ENCODE measurements at regions not wholly inside any gene's neighbourhood (a gene's known extent, or its start where the extent isn't known, plus 50 kb on each side); places are given as distances from the start of the nearest gene placed in this dataset.

- no peak overlapping the region for H3K9ac ChIP-seq (ENCODE audit: low read length)
- H3K4me1 ChIP-seq (ENCODE audit: control insufficient read depth, insufficient read depth, low read length) = no peaks in the 10 kb centered on the region
- H3K4me3 ChIP-seq (ENCODE audit: low read depth, low read length) = no peak overlapping the region
- no peaks in the 10 kb centered on the region for H3K9me3 ChIP-seq (ENCODE audit: control insufficient read depth, insufficient read depth, low read depth, low read length)
- no peaks in the 10 kb centered on the region for H3K27me3 ChIP-seq (ENCODE audit: control insufficient read depth, insufficient read depth, low read length)
- H3K27ac ChIP-seq (ENCODE audit: low read depth, low read length) = no peak overlapping the region
- H3K36me3 ChIP-seq (ENCODE audit: control insufficient read depth, insufficient read depth, low read length) = no peaks in the 10 kb centered on the region
Measured at GRCh38 chr12:97005174-97005573, 98.1 kb downstream of the NEDD1 start.

- no peak overlapping the region for H3K27ac ChIP-seq (ENCODE audit: low read depth, low read length)
- no peak overlapping the region for H3K9ac ChIP-seq (ENCODE audit: low read length)
- H3K9me3 ChIP-seq (ENCODE audit: control insufficient read depth, insufficient read depth, low read depth, low read length) = no peaks in the 10 kb centered on the region
- no peaks in the 10 kb centered on the region for H3K27me3 ChIP-seq (ENCODE audit: control insufficient read depth, insufficient read depth, low read length)
- H3K4me1 ChIP-seq (ENCODE audit: control insufficient read depth, insufficient read depth, low read length) = no peaks in the 10 kb centered on the region
- H3K36me3 ChIP-seq (ENCODE audit: control insufficient read depth, insufficient read depth, low read length) = no peaks in the 10 kb centered on the region
- H3K4me3 ChIP-seq (ENCODE audit: low read depth, low read length) = no peak overlapping the region
Measured at GRCh38 chr12:97005646-97006045, 98.6 kb downstream of the NEDD1 start.

- no peaks in the 10 kb centered on the region for H3K9me3 ChIP-seq (ENCODE audit: control insufficient read depth, insufficient read depth, low read depth, low read length)
- no peaks in the 10 kb centered on the region for H3K4me1 ChIP-seq (ENCODE audit: control insufficient read depth, insufficient read depth, low read length)
- H3K4me3 ChIP-seq (ENCODE audit: low read depth, low read length) = no peak overlapping the region
- no peaks in the 10 kb centered on the region for H3K27me3 ChIP-seq (ENCODE audit: control insufficient read depth, insufficient read depth, low read length)
- H3K27ac ChIP-seq (ENCODE audit: low read depth, low read length) = no peak overlapping the region
- H3K36me3 ChIP-seq (ENCODE audit: control insufficient read depth, insufficient read depth, low read length) = no peaks in the 10 kb centered on the region
- H3K9ac ChIP-seq (ENCODE audit: low read length) = no peak overlapping the region
Measured at GRCh38 chr12:97006585-97006984, 99.5 kb downstream of the NEDD1 start.

- H3K4me1 ChIP-seq (ENCODE audit: control insufficient read depth, insufficient read depth, low read length) = no peaks in the 10 kb centered on the region
- H3K27me3 ChIP-seq (ENCODE audit: control insufficient read depth, insufficient read depth, low read length) = no peaks in the 10 kb centered on the region
- peaks cover 12% of the 10 kb centered on the region; the same call in 1 of the 2 replicates for H3K9me3 ChIP-seq (ENCODE audit: control insufficient read depth, insufficient read depth, low read depth, low read length)
- no peak overlapping the region for H3K9ac ChIP-seq (ENCODE audit: low read length)
- H3K4me3 ChIP-seq (ENCODE audit: low read depth, low read length) = no peak overlapping the region
- H3K36me3 ChIP-seq (ENCODE audit: control insufficient read depth, insufficient read depth, low read length) = no peaks in the 10 kb centered on the region
- H3K27ac ChIP-seq (ENCODE audit: low read depth, low read length) = no peak overlapping the region
Measured at GRCh38 chr12:97016163-97016562, 109.1 kb downstream of the NEDD1 start.

- Histone ChIP-seq H3K27ac (ENCODE audit: low read depth, low read length) (no peak overlapping the region), H3K9me3 (ENCODE audit: control insufficient read depth, insufficient read depth, low read depth, low read length) (peaks cover 8% of the 10 kb centered on the region; the same call in 1 of the 2 replicates), H3K27me3 (ENCODE audit: control insufficient read depth, insufficient read depth, low read length) (no peaks in the 10 kb centered on the region), H3K4me1 (ENCODE audit: control insufficient read depth, insufficient read depth, low read length) (no peaks in the 10 kb centered on the region), H3K4me3 (ENCODE audit: low read depth, low read length) (no peak overlapping the region), H3K9ac (ENCODE audit: low read length) (no peak overlapping the region), H3K36me3 (ENCODE audit: control insufficient read depth, insufficient read depth, low read length) (no peaks in the 10 kb centered on the region)
Measured at GRCh38 chr12:97017213-97017612, 110.2 kb downstream of the NEDD1 start.

- no peaks in the 10 kb centered on the region for H3K9me3 ChIP-seq (ENCODE audit: control insufficient read depth, insufficient read depth, low read depth, low read length)
- peaks cover 7% of the 10 kb centered on the region; the same call in 1 of the 2 replicates for H3K4me1 ChIP-seq (ENCODE audit: control insufficient read depth, insufficient read depth, low read length)
- no peak overlapping the region for H3K4me3 ChIP-seq (ENCODE audit: low read depth, low read length)
- no peaks in the 10 kb centered on the region for H3K27me3 ChIP-seq (ENCODE audit: control insufficient read depth, insufficient read depth, low read length)
- no peaks in the 10 kb centered on the region for H3K36me3 ChIP-seq (ENCODE audit: control insufficient read depth, insufficient read depth, low read length)
- no peak overlapping the region for H3K27ac ChIP-seq (ENCODE audit: low read depth, low read length)
- no peak overlapping the region for H3K9ac ChIP-seq (ENCODE audit: low read length)
Measured at GRCh38 chr12:97022536-97023230, 115.6 kb downstream of the NEDD1 start.

GRCh38 chr12:97024393-97024792 lies 117.3 kb downstream of the NEDD1 start:
- no peaks in the 10 kb centered on the region for H3K9me3 ChIP-seq (ENCODE audit: control insufficient read depth, insufficient read depth, low read depth, low read length)
- peaks cover 7% of the 10 kb centered on the region; the same call in 1 of the 2 replicates for H3K4me1 ChIP-seq (ENCODE audit: control insufficient read depth, insufficient read depth, low read length)
- H3K27ac ChIP-seq (ENCODE audit: low read depth, low read length) = no peak overlapping the region
- no peak overlapping the region for H3K9ac ChIP-seq (ENCODE audit: low read length)
- H3K4me3 ChIP-seq (ENCODE audit: low read depth, low read length) = no peak overlapping the region
- H3K27me3 ChIP-seq (ENCODE audit: control insufficient read depth, insufficient read depth, low read length) = no peaks in the 10 kb centered on the region
- no peaks in the 10 kb centered on the region for H3K36me3 ChIP-seq (ENCODE audit: control insufficient read depth, insufficient read depth, low read length)

- Histone ChIP-seq H3K9me3 (ENCODE audit: control insufficient read depth, insufficient read depth, low read depth, low read length) (peaks cover 9% of the 10 kb centered on the region), H3K27me3 (ENCODE audit: control insufficient read depth, insufficient read depth, low read length) (no peaks in the 10 kb centered on the region)
Measured at GRCh38 chr12:97026901-97027300, 119.8 kb downstream of the NEDD1 start.

GRCh38 chr12:97027482-97027881 lies 120.4 kb downstream of the NEDD1 start:
- Histone ChIP-seq H3K4me3 (ENCODE audit: low read depth, low read length) (no peak overlapping the region), H3K4me1 (ENCODE audit: control insufficient read depth, insufficient read depth, low read length) (peaks cover 7% of the 10 kb centered on the region; the same call in 1 of the 2 replicates), H3K9me3 (ENCODE audit: control insufficient read depth, insufficient read depth, low read depth, low read length) (peaks cover 9% of the 10 kb centered on the region), H3K27ac (ENCODE audit: low read depth, low read length) (no peak overlapping the region), H3K36me3 (ENCODE audit: control insufficient read depth, insufficient read depth, low read length) (no peaks in the 10 kb centered on the region), H3K9ac (ENCODE audit: low read length) (no peak overlapping the region), H3K27me3 (ENCODE audit: control insufficient read depth, insufficient read depth, low read length) (no peaks in the 10 kb centered on the region)

More at GRCh38 chr12:97026901-97027300, 119.8 kb downstream of the NEDD1 start:
- H3K4me3 ChIP-seq (ENCODE audit: low read depth, low read length) = no peak overlapping the region
- no peak overlapping the region for H3K27ac ChIP-seq (ENCODE audit: low read depth, low read length)
- no peaks in the 10 kb centered on the region for H3K36me3 ChIP-seq (ENCODE audit: control insufficient read depth, insufficient read depth, low read length)
- H3K4me1 ChIP-seq (ENCODE audit: control insufficient read depth, insufficient read depth, low read length) = peaks cover 7% of the 10 kb centered on the region; the same call in 1 of the 2 replicates
- H3K9ac ChIP-seq (ENCODE audit: low read length) = no peak overlapping the region

- H3K9me3 ChIP-seq (ENCODE audit: control insufficient read depth, insufficient read depth, low read depth, low read length) = no peaks in the 10 kb centered on the region
- H3K4me3 ChIP-seq (ENCODE audit: low read depth, low read length) = no peak overlapping the region
- H3K9ac ChIP-seq (ENCODE audit: low read length) = no peak overlapping the region
- H3K27ac ChIP-seq (ENCODE audit: low read depth, low read length) = no peak overlapping the region
- no peaks in the 10 kb centered on the region for H3K36me3 ChIP-seq (ENCODE audit: control insufficient read depth, insufficient read depth, low read length)
- no peaks in the 10 kb centered on the region for H3K27me3 ChIP-seq (ENCODE audit: control insufficient read depth, insufficient read depth, low read length)
- H3K4me1 ChIP-seq (ENCODE audit: control insufficient read depth, insufficient read depth, low read length) = no peaks in the 10 kb centered on the region
Measured at GRCh38 chr12:97038131-97038530, 131.1 kb downstream of the NEDD1 start.

- no peaks in the 10 kb centered on the region for H3K36me3 ChIP-seq (ENCODE audit: control insufficient read depth, insufficient read depth, low read length)
- no peaks in the 10 kb centered on the region for H3K9me3 ChIP-seq (ENCODE audit: control insufficient read depth, insufficient read depth, low read depth, low read length)
- no peak overlapping the region for H3K4me3 ChIP-seq (ENCODE audit: low read depth, low read length)
- H3K4me1 ChIP-seq (ENCODE audit: control insufficient read depth, insufficient read depth, low read length) = no peaks in the 10 kb centered on the region
- no peak overlapping the region for H3K27ac ChIP-seq (ENCODE audit: low read depth, low read length)
- no peak overlapping the region for H3K9ac ChIP-seq (ENCODE audit: low read length)
- no peaks in the 10 kb centered on the region for H3K27me3 ChIP-seq (ENCODE audit: control insufficient read depth, insufficient read depth, low read length)
Measured at GRCh38 chr12:97038834-97039233, 131.8 kb downstream of the NEDD1 start.

Measured in HUES6 (cell line).